CD8-positive, alpha-beta memory T cell (primary cell): ENCODE measurements at regions not wholly inside any gene's neighbourhood (a gene's known extent, or its start where the extent isn't known, plus 50 kb on each side); places are given as distances from the start of the nearest gene placed in this dataset.

Experiments
- CTCF ChIA-PET: fragments of 350-600 bp; sonication (Branson Sonifier 250); formaldehyde crosslinking; loops from one replicate; lab custom pipeline; 2021; ENCODE audit warnings: antibody characterized with exemption; lab: Charles Lee
- POLR2A ChIA-PET: fragments of 350-600 bp; sonication (Branson Sonifier 250); formaldehyde crosslinking; loops from one replicate; lab custom pipeline; 2021; ENCODE audit warnings: antibody characterized with exemption; lab: Charles Lee
- DNase-seq, 5 donors: peaks; one replicate each; pipeline versions ENCODE4 v3.0.0 to v3.0.0-alpha.2; 2020 to 2022; ENCODE audit warnings: mixed read lengths in 1 of 5
- H3K27ac ChIP-seq: one replicate; pipeline ENCODE4 v1.7.0; 2013; ENCODE audit warnings: low read depth, mild to moderate bottlenecking, low read length, moderate library complexity
- H3K27me3 ChIP-seq: 2 replicates; pipeline ENCODE4 v1.7.0; 2013; ENCODE audit warnings: low read length, mild to moderate bottlenecking; ENCODE audit not compliant: insufficient read depth, poor library complexity, severe bottlenecking
- H3K36me3 ChIP-seq: 2 replicates; pipeline ENCODE4 v1.7.0; 2013; ENCODE audit warnings: mild to moderate bottlenecking, low read length, moderate library complexity; ENCODE audit not compliant: insufficient read depth
- H3K4me1 ChIP-seq: 2 replicates; pipeline ENCODE4 v1.7.0; 2013; ENCODE audit warnings: mild to moderate bottlenecking, low read length, moderate library complexity; ENCODE audit not compliant: insufficient read depth
- H3K4me3 ChIP-seq: 2 replicates; pipeline ENCODE4 v1.7.0; 2013; ENCODE audit warnings: mild to moderate bottlenecking, low read length
- H3K9me3 ChIP-seq: 2 replicates; pipeline ENCODE4 v1.7.0; 2013; ENCODE audit warnings: mild to moderate bottlenecking, low read length
- H3K27ac Mint-ChIP-seq, 8 donors: one replicate each; pipeline ENCODE4 v1.8.0; 2020 to 2021; ENCODE audit warnings: mixed read lengths in 8 of 8, mild to moderate bottlenecking in 6 of 8, inconsistent platforms in 3 of 8, moderate library complexity in 3 of 8
- H3K27me3 Mint-ChIP-seq, 2 donors: one replicate each; pipeline ENCODE4 v1.8.0; 2020 to 2021; ENCODE audit warnings: mixed read lengths in 2 of 2, mild to moderate bottlenecking in 1 of 2, moderate library complexity in 1 of 2
- H3K36me3 Mint-ChIP-seq, 3 donors: one replicate each; pipeline ENCODE4 v1.8.0; 2020 to 2021; ENCODE audit warnings: mixed read lengths in 3 of 3, inconsistent platforms in 1 of 3, mild to moderate bottlenecking in 1 of 3
- H3K4me1 Mint-ChIP-seq, 3 donors: one replicate each; pipeline ENCODE4 v1.8.0; 2020 to 2021; ENCODE audit warnings: mixed read lengths in 3 of 3, inconsistent platforms in 1 of 3, mild to moderate bottlenecking in 1 of 3
- H3K4me3 Mint-ChIP-seq, 7 donors: one replicate each; pipeline ENCODE4 v1.8.0; 2020 to 2021; ENCODE audit warnings: mixed read lengths in 7 of 7, mild to moderate bottlenecking in 6 of 7, moderate library complexity in 4 of 7, inconsistent platforms in 2 of 7
- H3K9me3 Mint-ChIP-seq, 5 donors: one replicate each; pipeline ENCODE4 v1.8.0; 2020 to 2022; ENCODE audit warnings: mixed read lengths in 5 of 5, mild to moderate bottlenecking in 3 of 5, moderate library complexity in 2 of 5, inconsistent platforms in 1 of 5

GRCh38 chr4:146998157-146998556 lies 52.5 kb upstream of the TTC29 start:
- no peak overlapping the region for H3K27ac Mint-ChIP-seq

GRCh38 chr4:147003956-147004809 lies 58.5 kb upstream of the TTC29 start:
- Mint-ChIP-seq H3K9me3 (peaks cover 0 to 4% (median 0%) of the 10 kb centered on the region in 5 donors), H3K27me3 (peaks cover 8 to 15% of the 10 kb centered on the region in 2 donors), H3K4me3 (no peak overlapping the region), H3K36me3 (no peaks in the 10 kb centered on the region), H3K4me1 (no peaks in the 10 kb centered on the region), H3K27ac (no peak overlapping the region)
- H3K4me1 ChIP-seq = no peaks in the 10 kb centered on the region
- POLR2A ChIA-PET = no interaction called here
- H3K4me3 ChIP-seq = no peak overlapping the region
- no peaks in the 10 kb centered on the region for H3K36me3 ChIP-seq
- H3K9me3 ChIP-seq = no peaks in the 10 kb centered on the region
- no peak overlapping the region for H3K27ac ChIP-seq
- H3K27me3 ChIP-seq = no peaks in the 10 kb centered on the region
- DNase-seq = no peak
- CTCF ChIA-PET = no interaction called here

More at GRCh38 chr4:146998157-146998556, 52.5 kb upstream of the TTC29 start:
- ChIA-PET POLR2A (no interaction called here), CTCF (no interaction called here)
- Histone ChIP-seq H3K4me1 (no peaks in the 10 kb centered on the region), H3K4me3 (no peak overlapping the region), H3K27ac (no peak overlapping the region), H3K36me3 (no peaks in the 10 kb centered on the region), H3K27me3 (no peaks in the 10 kb centered on the region), H3K9me3 (no peaks in the 10 kb centered on the region)
- Mint-ChIP-seq H3K4me3 (no peak overlapping the region), H3K9me3 (peaks cover 0 to 7% (median 0%) of the 10 kb centered on the region in 5 donors), H3K4me1 (no peaks in the 10 kb centered on the region), H3K27me3 (peaks cover 9 to 28% of the 10 kb centered on the region in 2 donors), H3K36me3 (no peaks in the 10 kb centered on the region)
- DNase-seq = no peak

- Mint-ChIP-seq H3K36me3 (no peaks in the 10 kb centered on the region), H3K9me3 (peaks cover 0 to 4% (median 0%) of the 10 kb centered on the region in 5 donors), H3K4me3 (no peak overlapping the region), H3K4me1 (no peaks in the 10 kb centered on the region), H3K27ac (no peak overlapping the region), H3K27me3 (peaks cover 5 to 8% of the 10 kb centered on the region in 2 donors)
- no peak overlapping the region for H3K4me3 ChIP-seq
- H3K9me3 ChIP-seq = no peaks in the 10 kb centered on the region
- H3K36me3 ChIP-seq = no peaks in the 10 kb centered on the region
- ChIA-PET CTCF (no interaction called here), POLR2A (no interaction called here)
- no peak for DNase-seq
- no peaks in the 10 kb centered on the region for H3K4me1 ChIP-seq
- no peak overlapping the region for H3K27ac ChIP-seq
- no peaks in the 10 kb centered on the region for H3K27me3 ChIP-seq
Observed at GRCh38 chr4:147006229-147006628, 60.6 kb upstream of the TTC29 start.

- Histone ChIP-seq H3K27ac (no peak overlapping the region), H3K4me1 (no peaks in the 10 kb centered on the region), H3K27me3 (no peaks in the 10 kb centered on the region), H3K4me3 (no peak overlapping the region), H3K9me3 (no peaks in the 10 kb centered on the region), H3K36me3 (no peaks in the 10 kb centered on the region)
- no peak overlapping the region for H3K4me3 Mint-ChIP-seq
- no peaks in the 10 kb centered on the region for H3K4me1 Mint-ChIP-seq
- H3K27me3 Mint-ChIP-seq = peaks cover 1 to 8% of the 10 kb centered on the region in 2 donors
- ChIA-PET POLR2A (no interaction called here), CTCF (interaction anchor here (1.4 to 1.8 kb wide), 2 partner anchors 9 to 87 kb away, joined by 3 to 4 read pairs; no protein-coding TSS in a partner anchor)
- DNase-seq = no peak
- H3K36me3 Mint-ChIP-seq = no peaks in the 10 kb centered on the region
- H3K27ac Mint-ChIP-seq = peak overlapping the region in 1 of 8 donors; percentile 51
- H3K9me3 Mint-ChIP-seq = peaks cover 0 to 4% (median 0%) of the 10 kb centered on the region in 5 donors
Observed at GRCh38 chr4:147009875-147010274, 64.2 kb upstream of the TTC29 start.

- Histone ChIP-seq H3K4me1 (no peaks in the 10 kb centered on the region), H3K36me3 (no peaks in the 10 kb centered on the region), H3K27me3 (no peaks in the 10 kb centered on the region), H3K4me3 (no peak overlapping the region), H3K27ac (no peak overlapping the region), H3K9me3 (no peaks in the 10 kb centered on the region)
- ChIA-PET CTCF (no interaction called here), POLR2A (no interaction called here)
- Mint-ChIP-seq H3K9me3 (no peaks in the 10 kb centered on the region), H3K4me3 (no peak overlapping the region), H3K4me1 (no peaks in the 10 kb centered on the region), H3K36me3 (no peaks in the 10 kb centered on the region), H3K27ac (no peak overlapping the region), H3K27me3 (peaks cover 0 to 8% of the 10 kb centered on the region in 2 donors)
- no peak for DNase-seq
Observed at GRCh38 chr4:147011411-147011810, 65.7 kb upstream of the TTC29 start.

- no peaks in the 10 kb centered on the region for H3K27me3 ChIP-seq
- Mint-ChIP-seq H3K27me3 (peaks cover 0 to 8% of the 10 kb centered on the region in 2 donors), H3K4me1 (no peaks in the 10 kb centered on the region), H3K36me3 (no peaks in the 10 kb centered on the region), H3K4me3 (no peak overlapping the region), H3K27ac (no peak overlapping the region), H3K9me3 (no peaks in the 10 kb centered on the region)
- ChIA-PET CTCF (no interaction called here), POLR2A (no interaction called here)
- no peak overlapping the region for H3K4me3 ChIP-seq
- no peaks in the 10 kb centered on the region for H3K9me3 ChIP-seq
- no peaks in the 10 kb centered on the region for H3K4me1 ChIP-seq
- H3K36me3 ChIP-seq = no peaks in the 10 kb centered on the region
- no peak overlapping the region for H3K27ac ChIP-seq
- no peak for DNase-seq
Observed at GRCh38 chr4:147012059-147012707, 66.5 kb upstream of the TTC29 start.

GRCh38 chr4:147014946-147015345 lies 69.3 kb upstream of the TTC29 start:
- Mint-ChIP-seq H3K36me3 (no peaks in the 10 kb centered on the region), H3K9me3 (no peaks in the 10 kb centered on the region), H3K27ac (no peak overlapping the region), H3K27me3 (peaks cover 0 to 3% of the 10 kb centered on the region in 2 donors), H3K4me1 (no peaks in the 10 kb centered on the region), H3K4me3 (no peak overlapping the region)
- Histone ChIP-seq H3K4me1 (no peaks in the 10 kb centered on the region), H3K9me3 (no peaks in the 10 kb centered on the region), H3K27ac (no peak overlapping the region), H3K36me3 (no peaks in the 10 kb centered on the region), H3K27me3 (no peaks in the 10 kb centered on the region), H3K4me3 (no peak overlapping the region)
- DNase-seq = no peak
- CTCF ChIA-PET = interaction anchor here (1.4 kb wide), 1 partner anchor 84 kb away, joined by 3 read pairs; no protein-coding TSS in a partner anchor
- POLR2A ChIA-PET = no interaction called here

- no peaks in the 10 kb centered on the region for H3K36me3 ChIP-seq
- no peak overlapping the region for H3K4me3 Mint-ChIP-seq
- no peaks in the 10 kb centered on the region for H3K4me1 Mint-ChIP-seq
- H3K36me3 Mint-ChIP-seq = no peaks in the 10 kb centered on the region
- H3K27me3 Mint-ChIP-seq = peaks cover 0 to 3% of the 10 kb centered on the region in 2 donors
- H3K27ac ChIP-seq = no peak overlapping the region
- ChIA-PET CTCF (interaction anchor here (1.4 kb wide), 1 partner anchor 83 kb away, joined by 3 read pairs; no protein-coding TSS in a partner anchor), POLR2A (no interaction called here)
- no peak for DNase-seq
- H3K4me1 ChIP-seq = no peaks in the 10 kb centered on the region
- no peaks in the 10 kb centered on the region for H3K9me3 Mint-ChIP-seq
- H3K27ac Mint-ChIP-seq = no peak overlapping the region
- no peak overlapping the region for H3K4me3 ChIP-seq
- no peaks in the 10 kb centered on the region for H3K27me3 ChIP-seq
- H3K9me3 ChIP-seq = no peaks in the 10 kb centered on the region
Observed at GRCh38 chr4:147015491-147015890, 69.8 kb upstream of the TTC29 start.
